Neural crest cell (in vitro differentiated cells): ENCODE measurements at regions not wholly inside any gene's neighbourhood (a gene's known extent, or its start where the extent isn't known, plus 50 kb on each side); places are given as distances from the start of the nearest gene placed in this dataset.

ENCODE experiments used
- DNase-seq: peaks from one replicate; pipeline ENCODE4 v3.0.0; 2021; ENCODE audit warnings: low read depth, mixed read lengths, low spot score
- H3K27ac Mint-ChIP-seq: one replicate; pipeline ENCODE4 v1.8.0; 2021; ENCODE audit warnings: mild to moderate bottlenecking, mixed read lengths; ENCODE audit not compliant: unreplicated experiment
- H3K27me3 Mint-ChIP-seq: 2 replicates; pipeline ENCODE4 v1.8.0; 2021; ENCODE audit warnings: low read depth, mild to moderate bottlenecking, mixed read lengths
- H3K36me3 Mint-ChIP-seq: 2 replicates; pipeline ENCODE4 v1.8.0; 2021; ENCODE audit warnings: low read depth, mild to moderate bottlenecking, mixed read lengths
- H3K4me1 Mint-ChIP-seq: 2 replicates; pipeline ENCODE4 v1.8.0; 2021; ENCODE audit warnings: mixed read lengths
- H3K4me3 Mint-ChIP-seq: one replicate; pipeline ENCODE4 v1.8.0; 2021; ENCODE audit warnings: mild to moderate bottlenecking, mixed read lengths
- H3K9me3 Mint-ChIP-seq: 2 replicates; pipeline ENCODE4 v1.8.0; 2021; ENCODE audit warnings: mixed read lengths
- TF ChIP-seq, protein P1 (sequence below): fragments of 200-600 bp; sonication (generic); conservative IDR thresholded peaks from 2 replicates; pipeline ENCODE4 v1.5.0; 2021; ENCODE audit warnings: antibody characterized with exemption, mild to moderate bottlenecking

- DNase-seq: no peak
- Mint-ChIP-seq H3K4me3 (no peak overlapping the region), H3K27me3 (no peaks in the 10 kb centered on the region), H3K36me3 (no peaks in the 10 kb centered on the region), H3K27ac (no peak overlapping the region), H3K4me1 (no peaks in the 10 kb centered on the region), H3K9me3 (peaks cover 4% of the 10 kb centered on the region)
- TF ChIP-seq, protein P1, sequence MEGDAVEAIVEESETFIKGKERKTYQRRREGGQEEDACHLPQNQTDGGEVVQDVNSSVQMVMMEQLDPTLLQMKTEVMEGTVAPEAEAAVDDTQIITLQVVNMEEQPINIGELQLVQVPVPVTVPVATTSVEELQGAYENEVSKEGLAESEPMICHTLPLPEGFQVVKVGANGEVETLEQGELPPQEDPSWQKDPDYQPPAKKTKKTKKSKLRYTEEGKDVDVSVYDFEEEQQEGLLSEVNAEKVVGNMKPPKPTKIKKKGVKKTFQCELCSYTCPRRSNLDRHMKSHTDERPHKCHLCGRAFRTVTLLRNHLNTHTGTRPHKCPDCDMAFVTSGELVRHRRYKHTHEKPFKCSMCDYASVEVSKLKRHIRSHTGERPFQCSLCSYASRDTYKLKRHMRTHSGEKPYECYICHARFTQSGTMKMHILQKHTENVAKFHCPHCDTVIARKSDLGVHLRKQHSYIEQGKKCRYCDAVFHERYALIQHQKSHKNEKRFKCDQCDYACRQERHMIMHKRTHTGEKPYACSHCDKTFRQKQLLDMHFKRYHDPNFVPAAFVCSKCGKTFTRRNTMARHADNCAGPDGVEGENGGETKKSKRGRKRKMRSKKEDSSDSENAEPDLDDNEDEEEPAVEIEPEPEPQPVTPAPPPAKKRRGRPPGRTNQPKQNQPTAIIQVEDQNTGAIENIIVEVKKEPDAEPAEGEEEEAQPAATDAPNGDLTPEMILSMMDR: no peak
Observed at GRCh38 chr13:81473366-81473899, 1132.5 kb upstream of the SPRY2 start.

DNA sequence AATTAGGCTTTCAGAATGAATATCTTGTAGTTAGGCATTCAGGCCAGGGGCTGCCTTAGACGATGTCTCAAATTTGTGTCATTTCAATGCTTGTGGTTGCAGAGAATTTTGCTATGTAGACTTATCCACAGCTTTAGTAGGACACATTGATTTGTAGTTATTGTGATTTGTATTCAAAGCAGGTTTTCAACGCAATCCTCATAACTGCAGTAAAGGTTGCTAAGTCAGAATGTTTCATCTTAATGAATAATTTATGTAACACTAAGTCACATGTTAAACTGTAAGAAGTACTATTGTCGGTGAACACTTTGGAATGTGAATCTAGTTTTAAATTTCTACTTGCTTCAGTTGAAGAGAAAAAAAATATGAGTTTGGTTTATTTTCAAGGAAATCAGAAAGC is 1117.2 kb upstream of the SPRY2 start:
- DNase-seq: no peak
- H3K4me1 Mint-ChIP-seq: peaks cover 4% of the 10 kb centered on the region
- no peak overlapping the region for H3K27ac Mint-ChIP-seq
- H3K4me3 Mint-ChIP-seq: no peak overlapping the region
- H3K9me3 Mint-ChIP-seq: no peaks in the 10 kb centered on the region
- no peaks in the 10 kb centered on the region for H3K27me3 Mint-ChIP-seq
- H3K36me3 Mint-ChIP-seq: no peaks in the 10 kb centered on the region
- TF ChIP-seq, protein P1: no peak

- no peak overlapping the region for H3K27ac Mint-ChIP-seq
- no peaks in the 10 kb centered on the region for H3K4me1 Mint-ChIP-seq
- TF ChIP-seq, protein P1: no peak
- H3K36me3 Mint-ChIP-seq: no peaks in the 10 kb centered on the region
- no peaks in the 10 kb centered on the region for H3K9me3 Mint-ChIP-seq
- no peak overlapping the region for H3K4me3 Mint-ChIP-seq
- no peak for DNase-seq
- H3K27me3 Mint-ChIP-seq: no peaks in the 10 kb centered on the region
Observed at GRCh38 chr13:81446441-81446840, 1105.5 kb upstream of the SPRY2 start.

DNA sequence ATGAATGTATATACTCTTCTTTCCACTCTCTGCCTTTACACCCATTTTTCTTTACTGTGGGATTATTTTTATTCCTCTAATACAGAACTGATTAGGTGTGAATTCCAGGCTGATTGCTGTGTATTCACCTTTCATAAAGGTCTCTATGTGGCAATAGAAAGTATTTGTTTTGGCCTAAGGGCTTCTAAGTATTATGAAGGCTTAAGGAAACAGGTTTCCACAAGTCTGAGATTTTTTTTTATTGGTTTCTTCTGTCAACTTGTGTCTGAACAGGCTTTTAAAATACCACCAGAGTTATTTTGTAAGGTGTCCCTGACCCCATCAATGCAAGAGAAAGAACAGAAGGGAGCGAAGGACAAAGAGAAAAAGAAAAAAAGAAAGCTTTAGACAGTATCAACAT is 1102.0 kb upstream of the SPRY2 start:
- Mint-ChIP-seq H3K36me3 (no peaks in the 10 kb centered on the region), H3K27ac (no peak overlapping the region), H3K9me3 (no peaks in the 10 kb centered on the region), H3K4me3 (no peak overlapping the region), H3K4me1 (no peaks in the 10 kb centered on the region), H3K27me3 (no peaks in the 10 kb centered on the region)
- TF ChIP-seq, protein P1: no peak
- DNase-seq: no peak

DNA sequence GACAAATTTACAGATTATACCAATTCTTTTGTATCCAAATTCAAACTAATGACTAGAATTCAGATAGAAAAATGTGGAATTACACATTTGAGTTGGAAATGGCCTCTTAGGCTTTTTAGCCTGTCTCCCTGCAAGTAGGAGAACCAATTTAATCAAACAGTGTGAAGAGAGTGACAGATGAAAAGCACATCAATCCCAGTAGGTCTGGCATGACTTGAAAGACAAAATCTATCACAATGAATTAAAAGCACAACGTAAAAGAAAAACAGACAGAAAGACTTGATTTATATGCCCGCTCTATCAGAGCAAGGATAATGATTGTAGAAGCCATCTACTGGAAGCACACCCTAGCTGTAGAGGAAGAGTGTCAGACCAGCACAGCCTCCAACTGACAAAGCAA is 1084.4 kb upstream of the SPRY2 start:
- Mint-ChIP-seq H3K36me3 (peaks cover 2% of the 10 kb centered on the region), H3K27ac (no peak overlapping the region), H3K4me1 (no peaks in the 10 kb centered on the region), H3K4me3 (no peak overlapping the region), H3K27me3 (no peaks in the 10 kb centered on the region), H3K9me3 (peaks cover 3% of the 10 kb centered on the region)
- TF ChIP-seq, protein P1: no peak
- no peak for DNase-seq

GRCh38 chr13:81409284-81409683 is 1068.4 kb upstream of the SPRY2 start:
- TF ChIP-seq, protein P1: no peak
- H3K27me3 Mint-ChIP-seq: no peaks in the 10 kb centered on the region
- no peak overlapping the region for H3K27ac Mint-ChIP-seq
- no peaks in the 10 kb centered on the region for H3K4me1 Mint-ChIP-seq
- no peak for DNase-seq
- no peaks in the 10 kb centered on the region for H3K9me3 Mint-ChIP-seq
- no peaks in the 10 kb centered on the region for H3K36me3 Mint-ChIP-seq
- no peak overlapping the region for H3K4me3 Mint-ChIP-seq
